Fibroblast of lung (primary cell): ENCODE measurements at regions not wholly inside any gene's neighbourhood (a gene's known extent, or its start where the extent isn't known, plus 50 kb on each side); places are given as distances from the start of the nearest gene placed in this dataset.
A peak's percentile ranks its signal among the peaks of the same experiment; 100 is the strongest.

Experiments
- DNase-seq, 2 donors: peaks; one replicate each; pipeline versions ENCODE4 v3.0.0 to v3.0.0-alpha.2; 2010; ENCODE audit warnings: low read depth in 2 of 2
- H2AFZ ChIP-seq: 2 replicates; pipeline ENCODE4 v1.5.1; 2012; ENCODE audit warnings: low read length, control low read depth, inconsistent platforms
- H3K27ac ChIP-seq: 2 replicates; pipeline ENCODE4 v1.5.1; 2011; ENCODE audit warnings: low read length, control low read depth; ENCODE audit not compliant: insufficient read depth
- H3K27me3 ChIP-seq: 2 replicates; pipeline ENCODE4 v1.5.1; 2011; ENCODE audit warnings: mild to moderate bottlenecking, low read length; ENCODE audit not compliant: control insufficient read depth, insufficient read depth
- H3K36me3 ChIP-seq: 2 replicates; pipeline ENCODE4 v1.5.1; 2011; ENCODE audit warnings: low read length; ENCODE audit not compliant: control insufficient read depth, insufficient read depth
- H3K4me1 ChIP-seq: 2 replicates; pipeline ENCODE4 v1.5.1; 2011; ENCODE audit warnings: low read length; ENCODE audit not compliant: control insufficient read depth, insufficient read depth; ENCODE audit errors: extremely low read depth
- H3K4me2 ChIP-seq: 2 replicates; pipeline ENCODE4 v1.5.1; 2011; ENCODE audit warnings: low read length, control low read depth; ENCODE audit not compliant: insufficient read depth; ENCODE audit errors: extremely low read depth
- H3K4me3 ChIP-seq, 4 experiments: fragments of 200-600 bp in 1 of 4; sonication (generic) in 1 of 4; replicated peaks in 1 of 4; 2 replicates each; pipeline ENCODE4 v1.5.1; 2011 to 2016; ENCODE audit warnings: low read length in 4 of 4, low read depth in 3 of 4, mild to moderate bottlenecking in 3 of 4, control low read depth in 2 of 4, inconsistent platforms in 1 of 4, mixed read lengths in 1 of 4; ENCODE audit not compliant: insufficient read depth in 1 of 4; ENCODE audit errors: control extremely low read depth in 1 of 4
- H3K79me2 ChIP-seq: 2 replicates; pipeline ENCODE4 v1.5.1; 2012; ENCODE audit warnings: mild to moderate bottlenecking, low read length, inconsistent platforms; ENCODE audit not compliant: control insufficient read depth, insufficient read depth
- H3K9ac ChIP-seq: 2 replicates; pipeline ENCODE4 v1.5.1; 2011; ENCODE audit warnings: mild to moderate bottlenecking, low read length, control low read depth; ENCODE audit not compliant: insufficient read depth
- H3K9me3 ChIP-seq: 2 replicates; pipeline ENCODE4 v1.5.1; 2012; ENCODE audit warnings: low read depth, low read length; ENCODE audit not compliant: control insufficient read depth, insufficient read depth
- H4K20me1 ChIP-seq: 2 replicates; pipeline ENCODE4 v1.5.1; 2011; ENCODE audit warnings: low read length; ENCODE audit not compliant: control insufficient read depth, insufficient read depth; ENCODE audit errors: extremely low read depth
- CTCF ChIP-seq, 2 donors: IDR thresholded peaks in 1 of 2; conservative IDR thresholded peaks in 1 of 2; 1 replicate in 1 of 2; 2 replicates in 1 of 2; pipeline ENCODE4 v1.5.1; 2011 to 2012; ENCODE audit warnings: low read length in 2 of 2, control low read depth in 1 of 2, inconsistent platforms in 1 of 2, low read depth in 1 of 2, mild to moderate bottlenecking in 1 of 2
- EZH2 ChIP-seq: IDR thresholded peaks from 2 replicates; pipeline ENCODE4 v1.5.1; 2012; ENCODE audit warnings: low read length, control low read depth, mild to moderate bottlenecking; ENCODE audit errors: missing control alignments

GRCh38 chr3:6264906-6265305, 596.0 kb upstream of the GRM7 start:
- no peak overlapping the region for H3K9ac ChIP-seq
- no peak overlapping the region for H2AFZ ChIP-seq
- H3K9me3 ChIP-seq = no peaks in the 10 kb centered on the region
- H3K27ac ChIP-seq = no peak overlapping the region
- H3K4me1 ChIP-seq = no peaks in the 10 kb centered on the region
- TF ChIP-seq CTCF (conservative IDR thresholded peaks at IDR 0.05 in 1 of 2, IDR thresholded peaks at IDR 0.05 in 1 of 2; ENCODE audit: low read depth in 1 of 2, low read length in 2 of 2) (no peak), EZH2 (no peak)
- no peak for DNase-seq
- no peaks in the 10 kb centered on the region for H3K79me2 ChIP-seq
- H3K4me2 ChIP-seq = no peak overlapping the region
- H3K27me3 ChIP-seq = no peaks in the 10 kb centered on the region
- H3K36me3 ChIP-seq = no peaks in the 10 kb centered on the region
- no peaks in the 10 kb centered on the region for H4K20me1 ChIP-seq
- no peak overlapping the region for H3K4me3 ChIP-seq

- Histone ChIP-seq H3K27me3 (no peaks in the 10 kb centered on the region), H3K9ac (no peak overlapping the region), H3K4me3 (no peak overlapping the region), H3K4me1 (no peaks in the 10 kb centered on the region), H3K9me3 (no peaks in the 10 kb centered on the region), H4K20me1 (no peaks in the 10 kb centered on the region), H2AFZ (no peak overlapping the region), H3K36me3 (no peaks in the 10 kb centered on the region), H3K27ac (no peak overlapping the region), H3K79me2 (no peaks in the 10 kb centered on the region), H3K4me2 (no peak overlapping the region)
- TF ChIP-seq CTCF (conservative IDR thresholded peaks at IDR 0.05 in 1 of 2, IDR thresholded peaks at IDR 0.05 in 1 of 2; ENCODE audit: low read depth in 1 of 2, low read length in 2 of 2) = no peak
- no peak for TF ChIP-seq EZH2
- no peak for DNase-seq
These were observed 594.8 kb upstream of the GRM7 start for GRCh38 chr3:6266135-6266534.

- H3K27ac ChIP-seq = no peak overlapping the region
- no peaks in the 10 kb centered on the region for H3K79me2 ChIP-seq
- H3K4me3 ChIP-seq = no peak overlapping the region
- TF ChIP-seq EZH2 (no peak), CTCF (conservative IDR thresholded peaks at IDR 0.05 in 1 of 2, IDR thresholded peaks at IDR 0.05 in 1 of 2; ENCODE audit: low read depth in 1 of 2, low read length in 2 of 2) (no peak)
- H3K27me3 ChIP-seq = no peaks in the 10 kb centered on the region
- no peaks in the 10 kb centered on the region for H3K4me1 ChIP-seq
- H3K9ac ChIP-seq = no peak overlapping the region
- no peak overlapping the region for H2AFZ ChIP-seq
- DNase-seq = peak in 1 of 2 donors; percentile 2
- H3K36me3 ChIP-seq = no peaks in the 10 kb centered on the region
- H3K4me2 ChIP-seq = no peak overlapping the region
- no peaks in the 10 kb centered on the region for H3K9me3 ChIP-seq
- no peaks in the 10 kb centered on the region for H4K20me1 ChIP-seq
These were observed 587.0 kb upstream of the GRM7 start for GRCh38 chr3:6273878-6274277.
